C4-2B (cell line): ENCODE measurements at regions not wholly inside any gene's neighbourhood (a gene's known extent, or its start where the extent isn't known, plus 50 kb on each side); places are given as distances from the start of the nearest gene placed in this dataset.

Experiments used
- ZFX ChIP-seq: fragments of 450-650 bp; IDR thresholded peaks from 2 replicates; pipeline ENCODE4 v1.6.1; 2017
- TF ChIP-seq, protein P1 (sequence below): fragments of 450-650 bp; conservative IDR thresholded peaks from 2 replicates; pipeline ENCODE4 v1.5.1; 2017; ENCODE audit warnings: mild to moderate bottlenecking

DNA sequence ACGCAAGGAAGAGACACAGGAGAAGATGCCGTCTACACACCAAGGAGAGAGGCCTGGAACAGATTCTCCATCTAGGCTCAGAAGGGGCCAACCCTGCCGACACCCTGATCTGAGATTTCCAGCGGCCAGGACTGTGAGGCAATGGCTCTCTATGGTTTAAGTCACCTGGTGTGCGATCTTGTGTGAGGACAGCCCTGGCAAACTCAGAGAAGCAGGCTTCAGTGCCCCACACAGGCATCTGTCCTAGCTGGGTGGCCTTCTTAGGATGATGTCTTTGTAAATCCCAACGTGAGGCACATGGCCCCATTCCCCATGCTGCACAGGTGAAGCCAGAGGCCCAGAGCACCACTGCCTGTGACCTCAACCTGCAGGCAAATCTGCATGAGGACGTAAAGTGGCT lies 87.6 kb upstream of the FRMD1 start:
- TF ChIP-seq, protein P1, sequence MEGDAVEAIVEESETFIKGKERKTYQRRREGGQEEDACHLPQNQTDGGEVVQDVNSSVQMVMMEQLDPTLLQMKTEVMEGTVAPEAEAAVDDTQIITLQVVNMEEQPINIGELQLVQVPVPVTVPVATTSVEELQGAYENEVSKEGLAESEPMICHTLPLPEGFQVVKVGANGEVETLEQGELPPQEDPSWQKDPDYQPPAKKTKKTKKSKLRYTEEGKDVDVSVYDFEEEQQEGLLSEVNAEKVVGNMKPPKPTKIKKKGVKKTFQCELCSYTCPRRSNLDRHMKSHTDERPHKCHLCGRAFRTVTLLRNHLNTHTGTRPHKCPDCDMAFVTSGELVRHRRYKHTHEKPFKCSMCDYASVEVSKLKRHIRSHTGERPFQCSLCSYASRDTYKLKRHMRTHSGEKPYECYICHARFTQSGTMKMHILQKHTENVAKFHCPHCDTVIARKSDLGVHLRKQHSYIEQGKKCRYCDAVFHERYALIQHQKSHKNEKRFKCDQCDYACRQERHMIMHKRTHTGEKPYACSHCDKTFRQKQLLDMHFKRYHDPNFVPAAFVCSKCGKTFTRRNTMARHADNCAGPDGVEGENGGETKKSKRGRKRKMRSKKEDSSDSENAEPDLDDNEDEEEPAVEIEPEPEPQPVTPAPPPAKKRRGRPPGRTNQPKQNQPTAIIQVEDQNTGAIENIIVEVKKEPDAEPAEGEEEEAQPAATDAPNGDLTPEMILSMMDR: no peak
- TF ChIP-seq ZFX: no peak
